HEK293 (cell line): ENCODE measurements at regions not wholly inside any gene's neighbourhood (a gene's known extent, or its start where the extent isn't known, plus 50 kb on each side); places are given as distances from the start of the nearest gene placed in this dataset.

Experiments
- CTCF ChIA-PET: fragments of 350-600 bp; formaldehyde crosslinking; extraction: SDS; loops from one replicate; lab custom pipeline; 2021; ENCODE audit warnings: antibody characterized with exemption; lab: Yijun Ruan, JAX
- POLR2A ChIA-PET: fragments of 300-600 bp; formaldehyde crosslinking; extraction: SDS; loops from one replicate; lab custom pipeline; 2020; ENCODE audit warnings: antibody characterized with exemption, inconsistent platforms; lab: Yijun Ruan, JAX
- H3K27ac ChIP-seq: fragments of 200-500 bp; sonication (Bioruptor generic); 2 replicates; pipeline ENCODE4 v1.5.1; 2014; ENCODE audit warnings: low read depth, low read length, control low read depth, inconsistent platforms; ENCODE audit errors: extremely low read depth
- H3K36me3 ChIP-seq, 2 experiments: fragments of 200-500 bp in 1 of 2; sonication (Bioruptor generic) in 1 of 2; 1 replicate in 1 of 2; 2 replicates in 1 of 2; pipeline ENCODE4 v1.5.1; 2014 to 2017; ENCODE audit warnings: inconsistent platforms in 2 of 2, low read length in 2 of 2; ENCODE audit not compliant: control insufficient read depth in 2 of 2, insufficient read depth in 1 of 2
- H3K4me1 ChIP-seq: fragments of 200-500 bp; sonication (Bioruptor generic); 2 replicates; pipeline ENCODE4 v1.5.1; 2014; ENCODE audit warnings: mild to moderate bottlenecking, low read length, inconsistent platforms; ENCODE audit not compliant: control insufficient read depth, insufficient read depth
- H3K4me3 ChIP-seq: 2 replicates; pipeline ENCODE4 v1.5.1; 2011; ENCODE audit warnings: low read depth, mild to moderate bottlenecking, control low read depth, low read length, moderate library complexity
- H3K9me3 ChIP-seq: fragments of 200-500 bp; sonication (Bioruptor generic); 2 replicates; pipeline ENCODE4 v1.5.1; 2014; ENCODE audit warnings: low read depth, low read length, inconsistent platforms; ENCODE audit not compliant: control insufficient read depth, insufficient read depth
- BCL11A ChIP-seq: fragments of 450-650 bp; formaldehyde crosslinking; IDR thresholded peaks from 2 replicates; pipeline ENCODE4 v1.5.1; 2016; ENCODE audit warnings: low read depth, missing biosample characterization, missing genetic modification characterization
- SCRT1 ChIP-seq: fragments of 450-650 bp; formaldehyde crosslinking; IDR thresholded peaks from 2 replicates; pipeline ENCODE4 v1.5.1; 2016; ENCODE audit warnings: missing biosample characterization, missing genetic modification characterization, borderline replicate concordance
- SETDB1 ChIP-seq: IDR thresholded peaks from one replicate; pipeline ENCODE4 v1.6.1; 2017; ENCODE audit warnings: mild to moderate bottlenecking, low read length, moderate library complexity, mixed read lengths; ENCODE audit not compliant: insufficient read length
- SP3 ChIP-seq: fragments of 450-650 bp; formaldehyde crosslinking; IDR thresholded peaks from 2 replicates; pipeline ENCODE4 v1.5.1; 2016; ENCODE audit warnings: missing biosample characterization, missing genetic modification characterization
- TCF7L2 ChIP-seq: IDR thresholded peaks from 2 replicates; pipeline ENCODE4 v1.6.1; 2011; ENCODE audit warnings: low read depth, mild to moderate bottlenecking, inconsistent platforms, low read length, moderate library complexity, borderline replicate concordance
- ZFP41 ChIP-seq: fragments of 450-650 bp; formaldehyde crosslinking; IDR thresholded peaks from 2 replicates; pipeline ENCODE4 v1.5.1; 2016; ENCODE audit warnings: missing biosample characterization, missing genetic modification characterization, borderline replicate concordance
- ZNF169 ChIP-seq: fragments of 450-650 bp; formaldehyde crosslinking; IDR thresholded peaks from 2 replicates; pipeline ENCODE4 v1.5.1; 2016; ENCODE audit warnings: missing biosample characterization, missing genetic modification characterization
- ZNF174 ChIP-seq: fragments of 450-650 bp; formaldehyde crosslinking; IDR thresholded peaks from 2 replicates; pipeline ENCODE4 v1.5.0; 2017; ENCODE audit warnings: missing biosample characterization, mild to moderate bottlenecking, missing genetic modification characterization
- ZNF274 ChIP-seq, 2 experiments: fragments of 200-500 bp in 1 of 2; fragments of 450-650 bp in 1 of 2; sonication (Bioruptor generic) in 1 of 2; formaldehyde crosslinking in 1 of 2; IDR thresholded peaks; 2 replicates each; pipeline versions ENCODE4 v1.5.1 to v1.6.1; 2014 to 2016; ENCODE audit warnings: borderline replicate concordance in 1 of 2, inconsistent platforms in 1 of 2, low read length in 1 of 2, missing biosample characterization in 1 of 2, missing genetic modification characterization in 1 of 2
- ZNF324 ChIP-seq: fragments of 450-650 bp; formaldehyde crosslinking; IDR thresholded peaks from 2 replicates; pipeline ENCODE4 v1.5.1; 2016; ENCODE audit warnings: missing biosample characterization, missing genetic modification characterization
- ZNF416 ChIP-seq: fragments of 450-650 bp; formaldehyde crosslinking; IDR thresholded peaks from 2 replicates; pipeline ENCODE4 v1.5.1; 2016; ENCODE audit warnings: missing biosample characterization, missing genetic modification characterization
- ZNF423 ChIP-seq: fragments of 450-650 bp; formaldehyde crosslinking; IDR thresholded peaks from 2 replicates; pipeline ENCODE4 v1.5.1; 2016; ENCODE audit warnings: missing biosample characterization, missing genetic modification characterization
- ZNF600 ChIP-seq: fragments of 450-650 bp; formaldehyde crosslinking; IDR thresholded peaks from 2 replicates; pipeline ENCODE4 v1.5.1; 2016; ENCODE audit warnings: missing biosample characterization, missing genetic modification characterization
- ZNF658 ChIP-seq: fragments of 450-650 bp; formaldehyde crosslinking; IDR thresholded peaks from 2 replicates; pipeline ENCODE4; 2016; ENCODE audit warnings: missing biosample characterization, missing genetic modification characterization
- ZNF837 ChIP-seq: fragments of 450-650 bp; formaldehyde crosslinking; IDR thresholded peaks from 2 replicates; pipeline ENCODE4 v1.5.1; 2016; ENCODE audit warnings: missing biosample characterization, missing genetic modification characterization
- TF ChIP-seq, protein P1 (sequence below): fragments of 450-650 bp; formaldehyde crosslinking; IDR thresholded peaks from 2 replicates; pipeline ENCODE4 v1.5.1; 2016; ENCODE audit warnings: missing biosample characterization, missing genetic modification characterization
- TF ChIP-seq, protein P2 (sequence below): fragments of 450-650 bp; formaldehyde crosslinking; IDR thresholded peaks from 2 replicates; pipeline ENCODE4 v1.5.1; 2016; ENCODE audit warnings: missing biosample characterization, missing genetic modification characterization, borderline replicate concordance

DNA sequence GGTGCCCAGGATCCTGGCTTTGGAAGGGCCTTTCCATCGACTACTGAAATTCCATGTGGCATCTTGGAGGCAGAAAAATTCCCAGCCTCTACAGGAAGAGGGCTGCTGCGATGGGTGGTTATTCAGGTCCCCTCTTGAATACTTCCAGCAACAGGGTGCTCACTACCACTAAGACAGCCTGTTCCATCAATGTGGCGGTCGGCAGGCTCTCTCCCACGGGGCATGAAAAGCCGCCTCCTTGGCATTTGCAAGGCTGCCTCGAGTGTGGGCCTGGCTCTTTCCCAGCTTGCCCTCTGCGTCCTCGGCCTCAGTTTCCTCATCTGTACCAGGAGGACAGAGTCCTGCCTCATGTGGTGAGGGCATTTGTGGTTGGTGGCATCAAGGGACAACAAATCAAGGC, 62.4 kb downstream of the ADRA2C start (continued):
- TF ChIP-seq SCRT1 (tag by site-specific recombination) (no peak), ZNF324 (tag by site-specific recombination) (no peak), ZNF600 (tag by site-specific recombination) (no peak)

DNA sequence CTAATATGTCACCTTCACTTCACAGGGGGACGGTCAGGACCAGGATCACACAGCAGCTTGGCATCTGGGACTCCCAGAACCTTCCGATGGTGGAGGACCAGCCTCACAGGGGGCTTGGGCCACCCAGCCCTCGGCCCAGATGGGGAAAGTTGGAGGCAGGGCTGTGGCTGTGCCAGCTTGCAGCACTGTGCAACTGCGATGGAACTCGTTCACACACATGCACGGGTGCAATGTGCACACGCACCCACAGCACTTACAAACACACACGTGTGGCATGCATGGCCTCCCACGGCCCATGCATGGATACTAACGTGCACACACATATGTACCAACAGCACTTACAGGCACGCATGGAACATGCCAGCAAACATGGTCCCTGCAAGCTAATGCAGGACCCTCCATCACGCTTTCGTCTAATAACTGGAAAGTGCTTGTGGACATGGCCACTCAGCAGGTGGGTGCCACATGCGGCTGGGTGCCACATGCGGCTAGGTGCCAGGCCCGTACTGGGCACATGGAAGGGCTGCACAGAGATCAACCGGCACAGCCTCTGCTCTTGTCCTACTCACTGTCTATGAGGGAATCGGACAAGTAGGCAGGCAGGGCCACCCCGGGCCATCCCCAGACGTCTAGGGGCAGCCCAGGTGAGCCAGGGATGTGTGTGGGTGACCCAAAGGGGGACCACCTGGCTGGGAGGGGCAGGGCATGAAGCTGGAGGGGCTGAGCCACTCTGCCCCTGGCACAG, 63.2 kb downstream of the ADRA2C start:
- no peak overlapping the region for H3K4me3 ChIP-seq
- no peaks in the 10 kb centered on the region for H3K9me3 ChIP-seq
- ChIA-PET CTCF (interaction anchor here (0.6 kb wide), 1 partner anchor 35 kb away, joined by 6 read pairs; no protein-coding TSS in a partner anchor), POLR2A (no interaction called here)
- H3K36me3 ChIP-seq = no peaks in the 10 kb centered on the region
- H3K27ac ChIP-seq = no peak overlapping the region
- TF ChIP-seq ZNF416 (no peak), ZNF274 (IDR thresholded peaks at IDR 0.05; ENCODE audit: low read length) (no peak), ZNF274 (tag by site-specific recombination; IDR thresholded peaks at IDR 0.05; ENCODE audit: borderline replicate concordance) (no peak), ZNF174 (no peak), BCL11A (no peak), ZNF837 (no peak), ZNF658 (tag by site-specific recombination) (no peak), SP3 (tag by site-specific recombination) (no peak), TCF7L2 (no peak), ZFP41 (tag by site-specific recombination) (no peak), ZNF169 (tag by site-specific recombination) (no peak), ZNF423 (tag by site-specific recombination) (no peak), SETDB1 (no peak)
- TF ChIP-seq, protein P1, sequence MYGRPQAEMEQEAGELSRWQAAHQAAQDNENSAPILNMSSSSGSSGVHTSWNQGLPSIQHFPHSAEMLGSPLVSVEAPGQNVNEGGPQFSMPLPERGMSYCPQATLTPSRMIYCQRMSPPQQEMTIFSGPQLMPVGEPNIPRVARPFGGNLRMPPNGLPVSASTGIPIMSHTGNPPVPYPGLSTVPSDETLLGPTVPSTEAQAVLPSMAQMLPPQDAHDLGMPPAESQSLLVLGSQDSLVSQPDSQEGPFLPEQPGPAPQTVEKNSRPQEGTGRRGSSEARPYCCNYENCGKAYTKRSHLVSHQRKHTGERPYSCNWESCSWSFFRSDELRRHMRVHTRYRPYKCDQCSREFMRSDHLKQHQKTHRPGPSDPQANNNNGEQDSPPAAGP (tag by site-specific recombination) = no peak
- TF ChIP-seq, protein P2, sequence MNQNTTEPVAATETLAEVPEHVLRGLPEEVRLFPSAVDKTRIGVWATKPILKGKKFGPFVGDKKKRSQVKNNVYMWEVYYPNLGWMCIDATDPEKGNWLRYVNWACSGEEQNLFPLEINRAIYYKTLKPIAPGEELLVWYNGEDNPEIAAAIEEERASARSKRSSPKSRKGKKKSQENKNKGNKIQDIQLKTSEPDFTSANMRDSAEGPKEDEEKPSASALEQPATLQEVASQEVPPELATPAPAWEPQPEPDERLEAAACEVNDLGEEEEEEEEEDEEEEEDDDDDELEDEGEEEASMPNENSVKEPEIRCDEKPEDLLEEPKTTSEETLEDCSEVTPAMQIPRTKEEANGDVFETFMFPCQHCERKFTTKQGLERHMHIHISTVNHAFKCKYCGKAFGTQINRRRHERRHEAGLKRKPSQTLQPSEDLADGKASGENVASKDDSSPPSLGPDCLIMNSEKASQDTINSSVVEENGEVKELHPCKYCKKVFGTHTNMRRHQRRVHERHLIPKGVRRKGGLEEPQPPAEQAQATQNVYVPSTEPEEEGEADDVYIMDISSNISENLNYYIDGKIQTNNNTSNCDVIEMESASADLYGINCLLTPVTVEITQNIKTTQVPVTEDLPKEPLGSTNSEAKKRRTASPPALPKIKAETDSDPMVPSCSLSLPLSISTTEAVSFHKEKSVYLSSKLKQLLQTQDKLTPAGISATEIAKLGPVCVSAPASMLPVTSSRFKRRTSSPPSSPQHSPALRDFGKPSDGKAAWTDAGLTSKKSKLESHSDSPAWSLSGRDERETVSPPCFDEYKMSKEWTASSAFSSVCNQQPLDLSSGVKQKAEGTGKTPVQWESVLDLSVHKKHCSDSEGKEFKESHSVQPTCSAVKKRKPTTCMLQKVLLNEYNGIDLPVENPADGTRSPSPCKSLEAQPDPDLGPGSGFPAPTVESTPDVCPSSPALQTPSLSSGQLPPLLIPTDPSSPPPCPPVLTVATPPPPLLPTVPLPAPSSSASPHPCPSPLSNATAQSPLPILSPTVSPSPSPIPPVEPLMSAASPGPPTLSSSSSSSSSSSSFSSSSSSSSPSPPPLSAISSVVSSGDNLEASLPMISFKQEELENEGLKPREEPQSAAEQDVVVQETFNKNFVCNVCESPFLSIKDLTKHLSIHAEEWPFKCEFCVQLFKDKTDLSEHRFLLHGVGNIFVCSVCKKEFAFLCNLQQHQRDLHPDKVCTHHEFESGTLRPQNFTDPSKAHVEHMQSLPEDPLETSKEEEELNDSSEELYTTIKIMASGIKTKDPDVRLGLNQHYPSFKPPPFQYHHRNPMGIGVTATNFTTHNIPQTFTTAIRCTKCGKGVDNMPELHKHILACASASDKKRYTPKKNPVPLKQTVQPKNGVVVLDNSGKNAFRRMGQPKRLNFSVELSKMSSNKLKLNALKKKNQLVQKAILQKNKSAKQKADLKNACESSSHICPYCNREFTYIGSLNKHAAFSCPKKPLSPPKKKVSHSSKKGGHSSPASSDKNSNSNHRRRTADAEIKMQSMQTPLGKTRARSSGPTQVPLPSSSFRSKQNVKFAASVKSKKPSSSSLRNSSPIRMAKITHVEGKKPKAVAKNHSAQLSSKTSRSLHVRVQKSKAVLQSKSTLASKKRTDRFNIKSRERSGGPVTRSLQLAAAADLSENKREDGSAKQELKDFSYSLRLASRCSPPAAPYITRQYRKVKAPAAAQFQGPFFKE = no peak
- TF ChIP-seq, all 188 proteins: peak for 0
- H3K4me1 ChIP-seq = no peaks in the 10 kb centered on the region
